Liver (tissue), 8 donors: ENCODE measurements at regions not wholly inside any gene's neighbourhood (a gene's known extent, or its start where the extent isn't known, plus 50 kb on each side); places are given as distances from the start of the nearest gene placed in this dataset.

ENCODE experiments used
- DNase-seq: peaks from one replicate; pipeline ENCODE4 v3.0.0-alpha.2; 2017; ENCODE audit warnings: low spot score
- H3K27ac ChIP-seq, 2 donors: one replicate each; pipeline ENCODE4 v1.7.0; 2013; ENCODE audit warnings: inconsistent platforms in 2 of 2, low read length in 2 of 2, control low read depth in 1 of 2, low read depth in 1 of 2, mild to moderate bottlenecking in 1 of 2
- H3K27me3 ChIP-seq, 4 donors: one replicate each; pipeline versions ENCODE4 v1.6.1 to v1.7.0; 2013; ENCODE audit warnings: low read length in 3 of 4, inconsistent platforms in 1 of 4, mild to moderate bottlenecking in 1 of 4, moderate library complexity in 1 of 4; ENCODE audit not compliant: control insufficient read depth in 4 of 4, insufficient read depth in 4 of 4
- H3K36me3 ChIP-seq, 4 donors: one replicate each; pipeline versions ENCODE4 v1.6.1 to v1.7.0; 2013; ENCODE audit warnings: low read length in 3 of 4, mild to moderate bottlenecking in 3 of 4, low read depth in 1 of 4, moderate library complexity in 1 of 4; ENCODE audit not compliant: control insufficient read depth in 4 of 4, insufficient read depth in 3 of 4
- H3K4me1 ChIP-seq, 4 donors: one replicate each; pipeline versions ENCODE4 v1.6.1 to v1.7.0; 2013; ENCODE audit warnings: low read length in 3 of 4, mild to moderate bottlenecking in 3 of 4, moderate library complexity in 1 of 4; ENCODE audit not compliant: control insufficient read depth in 4 of 4, insufficient read depth in 4 of 4
- H3K4me3 ChIP-seq, 3 donors: one replicate each; pipeline versions ENCODE4 v1.6.1 to v1.7.0; 2013; ENCODE audit warnings: low read length in 3 of 3, control low read depth in 1 of 3, low read depth in 1 of 3, mild to moderate bottlenecking in 1 of 3
- H3K9ac ChIP-seq, 2 donors: one replicate each; pipeline ENCODE4 v1.7.0; 2013; ENCODE audit warnings: low read length in 2 of 2, mild to moderate bottlenecking in 2 of 2, moderate library complexity in 2 of 2, control low read depth in 1 of 2, low read depth in 1 of 2
- H3K9me3 ChIP-seq, 4 donors: one replicate each; pipeline versions ENCODE4 v1.6.1 to v1.7.0; 2013; ENCODE audit warnings: low read length in 3 of 4; ENCODE audit not compliant: control insufficient read depth in 4 of 4
- EGR1 ChIP-seq, 2 donors: IDR thresholded peaks; 2 replicates each; pipeline ENCODE4 v1.6.1; 2016 to 2018; ENCODE audit warnings: antibody characterized with exemption in 2 of 2, low read depth in 2 of 2
- FOXA2 ChIP-seq: IDR thresholded peaks from 2 replicates; pipeline ENCODE4 v1.6.1; 2016; ENCODE audit warnings: antibody characterized with exemption
- HNF4A ChIP-seq, 2 donors: conservative IDR thresholded peaks; 2 replicates each; pipeline ENCODE4 v1.6.1; 2016; ENCODE audit warnings: antibody characterized with exemption in 2 of 2, mild to moderate bottlenecking in 2 of 2
- HNF4G ChIP-seq: IDR thresholded peaks from 2 replicates; pipeline ENCODE4 v1.6.1; 2016; ENCODE audit warnings: antibody characterized with exemption
- TAF1 ChIP-seq: conservative IDR thresholded peaks from 2 replicates; pipeline ENCODE4 v1.6.1; 2016; ENCODE audit warnings: antibody characterized with exemption, mild to moderate bottlenecking
- WGBS: extraction: QIAGEN DNeasy Blood & Tissue Kit; methylation state at CpG from one replicate; pipeline ENCODE4 v1.1.7; 2013; 5-methylcytosine and 5-hydroxymethylcytosine counted together
- TF ChIP-seq, protein P1 (sequence below): IDR thresholded peaks from 2 replicates; pipeline ENCODE4 v1.6.1; 2016; ENCODE audit warnings: antibody characterized with exemption
- TF ChIP-seq, protein P2 (sequence below): IDR thresholded peaks from 2 replicates; pipeline ENCODE4 v1.6.1; 2016; ENCODE audit warnings: antibody characterized with exemption
- TF ChIP-seq, protein P3 (sequence below): IDR thresholded peaks from 2 replicates; pipeline ENCODE4 v1.6.1; 2016; ENCODE audit warnings: antibody characterized with exemption, mild to moderate bottlenecking
- TF ChIP-seq, protein P4 (sequence below): fragments of 150-350 bp; IDR thresholded peaks from 2 replicates; pipeline ENCODE4 v1.5.1; 2017; ENCODE audit warnings: improper control_type of control experiment, low read depth, low read length; ENCODE audit not compliant: missing input control
- TF ChIP-seq, protein P5 (sequence below): IDR thresholded peaks from 2 replicates; pipeline ENCODE4 v1.6.1; 2016; ENCODE audit warnings: antibody characterized with exemption
- donor health status: healthy.
- donor health status: healthy.
- donor health status: healthy.
- donor health status: healthy.
- donor health status: healthy.

DNA sequence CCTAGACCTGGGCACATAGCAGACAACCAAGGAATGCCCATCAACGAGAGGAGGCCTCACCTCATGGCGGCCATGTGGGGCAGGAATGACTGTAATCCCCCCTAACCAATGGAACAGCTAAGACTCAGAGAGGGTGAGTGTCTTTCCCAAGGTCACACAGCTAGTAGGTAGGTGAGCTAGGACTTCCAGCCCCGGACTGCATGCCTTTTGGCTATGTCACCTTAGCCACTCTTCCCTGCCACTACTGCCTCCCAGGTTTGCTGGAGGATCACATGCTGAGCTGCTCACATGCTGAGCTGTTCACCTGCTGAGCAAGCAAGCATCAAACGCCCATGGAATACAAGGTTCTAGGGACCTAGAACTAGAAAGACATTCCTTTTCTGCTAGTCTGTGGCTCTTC, 188.5 kb upstream of the PMEPA1 start:
- Histone ChIP-seq H3K36me3 (no peaks in the 10 kb centered on the region), H3K9ac (no peak overlapping the region), H3K27ac (no peak overlapping the region), H3K4me1 (peaks cover 6 to 20% (median 13%) of the 10 kb centered on the region in 4 donors), H3K4me3 (no peak overlapping the region), H3K27me3 (no peaks in the 10 kb centered on the region), H3K9me3 (no peaks in the 10 kb centered on the region)
- TF ChIP-seq, protein P1, sequence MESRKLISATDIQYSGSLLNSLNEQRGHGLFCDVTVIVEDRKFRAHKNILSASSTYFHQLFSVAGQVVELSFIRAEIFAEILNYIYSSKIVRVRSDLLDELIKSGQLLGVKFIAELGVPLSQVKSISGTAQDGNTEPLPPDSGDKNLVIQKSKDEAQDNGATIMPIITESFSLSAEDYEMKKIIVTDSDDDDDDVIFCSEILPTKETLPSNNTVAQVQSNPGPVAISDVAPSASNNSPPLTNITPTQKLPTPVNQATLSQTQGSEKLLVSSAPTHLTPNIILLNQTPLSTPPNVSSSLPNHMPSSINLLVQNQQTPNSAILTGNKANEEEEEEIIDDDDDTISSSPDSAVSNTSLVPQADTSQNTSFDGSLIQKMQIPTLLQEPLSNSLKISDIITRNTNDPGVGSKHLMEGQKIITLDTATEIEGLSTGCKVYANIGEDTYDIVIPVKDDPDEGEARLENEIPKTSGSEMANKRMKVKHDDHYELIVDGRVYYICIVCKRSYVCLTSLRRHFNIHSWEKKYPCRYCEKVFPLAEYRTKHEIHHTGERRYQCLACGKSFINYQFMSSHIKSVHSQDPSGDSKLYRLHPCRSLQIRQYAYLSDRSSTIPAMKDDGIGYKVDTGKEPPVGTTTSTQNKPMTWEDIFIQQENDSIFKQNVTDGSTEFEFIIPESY, result no peak
- TF ChIP-seq HNF4A (conservative IDR thresholded peaks at IDR 0.05), result no peak
- TF ChIP-seq HNF4G, result no peak
- TF ChIP-seq, protein P2, sequence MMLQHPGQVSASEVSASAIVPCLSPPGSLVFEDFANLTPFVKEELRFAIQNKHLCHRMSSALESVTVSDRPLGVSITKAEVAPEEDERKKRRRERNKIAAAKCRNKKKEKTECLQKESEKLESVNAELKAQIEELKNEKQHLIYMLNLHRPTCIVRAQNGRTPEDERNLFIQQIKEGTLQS, result no peak
- no peak for TF ChIP-seq FOXA2
- DNase-seq, result no peak
- 93% methylated on average over 4 of the region's 4 CpGs for WGBS

DNA sequence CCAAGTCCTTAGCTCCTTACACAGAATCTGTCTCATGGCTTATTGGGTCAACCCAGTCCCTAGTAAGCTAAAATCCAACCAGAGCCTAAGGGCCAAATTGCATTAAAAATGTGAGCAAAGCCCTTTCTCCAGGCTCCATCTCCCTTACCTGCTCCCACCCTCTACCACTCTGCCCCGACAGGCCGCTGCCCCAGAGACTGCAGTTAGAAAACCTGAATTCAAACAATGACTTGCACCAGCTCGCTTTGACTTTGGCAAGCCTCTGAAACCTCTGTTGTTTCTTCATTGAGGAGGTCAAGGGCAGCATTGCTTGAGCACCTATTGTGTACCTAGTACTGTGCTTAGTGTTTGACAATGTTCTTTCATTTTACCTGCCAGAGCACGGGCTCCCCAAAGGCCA, 188.1 kb upstream of the PMEPA1 start:
- peak overlapping the region in 1 of 2 donors; percentile 9 for H3K27ac ChIP-seq
- WGBS, result 54% methylated on average over 4 of the region's 4 CpGs
- peaks cover 6 to 20% (median 13%) of the 10 kb centered on the region in 4 donors for H3K4me1 ChIP-seq
- no peaks in the 10 kb centered on the region for H3K9me3 ChIP-seq
- no peak for DNase-seq
- H3K36me3 ChIP-seq, result no peaks in the 10 kb centered on the region
- no peaks in the 10 kb centered on the region for H3K27me3 ChIP-seq
- no peak for TF ChIP-seq FOXA2
- no peak for TF ChIP-seq EGR1 (IDR thresholded peaks at IDR 0.05; ENCODE audit: low read depth in 2 of 2)
- TF ChIP-seq, protein P3, sequence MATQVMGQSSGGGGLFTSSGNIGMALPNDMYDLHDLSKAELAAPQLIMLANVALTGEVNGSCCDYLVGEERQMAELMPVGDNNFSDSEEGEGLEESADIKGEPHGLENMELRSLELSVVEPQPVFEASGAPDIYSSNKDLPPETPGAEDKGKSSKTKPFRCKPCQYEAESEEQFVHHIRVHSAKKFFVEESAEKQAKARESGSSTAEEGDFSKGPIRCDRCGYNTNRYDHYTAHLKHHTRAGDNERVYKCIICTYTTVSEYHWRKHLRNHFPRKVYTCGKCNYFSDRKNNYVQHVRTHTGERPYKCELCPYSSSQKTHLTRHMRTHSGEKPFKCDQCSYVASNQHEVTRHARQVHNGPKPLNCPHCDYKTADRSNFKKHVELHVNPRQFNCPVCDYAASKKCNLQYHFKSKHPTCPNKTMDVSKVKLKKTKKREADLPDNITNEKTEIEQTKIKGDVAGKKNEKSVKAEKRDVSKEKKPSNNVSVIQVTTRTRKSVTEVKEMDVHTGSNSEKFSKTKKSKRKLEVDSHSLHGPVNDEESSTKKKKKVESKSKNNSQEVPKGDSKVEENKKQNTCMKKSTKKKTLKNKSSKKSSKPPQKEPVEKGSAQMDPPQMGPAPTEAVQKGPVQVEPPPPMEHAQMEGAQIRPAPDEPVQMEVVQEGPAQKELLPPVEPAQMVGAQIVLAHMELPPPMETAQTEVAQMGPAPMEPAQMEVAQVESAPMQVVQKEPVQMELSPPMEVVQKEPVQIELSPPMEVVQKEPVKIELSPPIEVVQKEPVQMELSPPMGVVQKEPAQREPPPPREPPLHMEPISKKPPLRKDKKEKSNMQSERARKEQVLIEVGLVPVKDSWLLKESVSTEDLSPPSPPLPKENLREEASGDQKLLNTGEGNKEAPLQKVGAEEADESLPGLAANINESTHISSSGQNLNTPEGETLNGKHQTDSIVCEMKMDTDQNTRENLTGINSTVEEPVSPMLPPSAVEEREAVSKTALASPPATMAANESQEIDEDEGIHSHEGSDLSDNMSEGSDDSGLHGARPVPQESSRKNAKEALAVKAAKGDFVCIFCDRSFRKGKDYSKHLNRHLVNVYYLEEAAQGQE, result no peak
- TF ChIP-seq, protein P4, sequence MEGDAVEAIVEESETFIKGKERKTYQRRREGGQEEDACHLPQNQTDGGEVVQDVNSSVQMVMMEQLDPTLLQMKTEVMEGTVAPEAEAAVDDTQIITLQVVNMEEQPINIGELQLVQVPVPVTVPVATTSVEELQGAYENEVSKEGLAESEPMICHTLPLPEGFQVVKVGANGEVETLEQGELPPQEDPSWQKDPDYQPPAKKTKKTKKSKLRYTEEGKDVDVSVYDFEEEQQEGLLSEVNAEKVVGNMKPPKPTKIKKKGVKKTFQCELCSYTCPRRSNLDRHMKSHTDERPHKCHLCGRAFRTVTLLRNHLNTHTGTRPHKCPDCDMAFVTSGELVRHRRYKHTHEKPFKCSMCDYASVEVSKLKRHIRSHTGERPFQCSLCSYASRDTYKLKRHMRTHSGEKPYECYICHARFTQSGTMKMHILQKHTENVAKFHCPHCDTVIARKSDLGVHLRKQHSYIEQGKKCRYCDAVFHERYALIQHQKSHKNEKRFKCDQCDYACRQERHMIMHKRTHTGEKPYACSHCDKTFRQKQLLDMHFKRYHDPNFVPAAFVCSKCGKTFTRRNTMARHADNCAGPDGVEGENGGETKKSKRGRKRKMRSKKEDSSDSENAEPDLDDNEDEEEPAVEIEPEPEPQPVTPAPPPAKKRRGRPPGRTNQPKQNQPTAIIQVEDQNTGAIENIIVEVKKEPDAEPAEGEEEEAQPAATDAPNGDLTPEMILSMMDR, result no peak
- no peak for TF ChIP-seq TAF1
- TF ChIP-seq, protein P5, sequence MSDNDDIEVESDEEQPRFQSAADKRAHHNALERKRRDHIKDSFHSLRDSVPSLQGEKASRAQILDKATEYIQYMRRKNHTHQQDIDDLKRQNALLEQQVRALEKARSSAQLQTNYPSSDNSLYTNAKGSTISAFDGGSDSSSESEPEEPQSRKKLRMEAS, result no peak
- no peak overlapping the region for H3K9ac ChIP-seq
- H3K4me3 ChIP-seq, result no peak overlapping the region
